ENCODE measurements at regions not wholly inside any gene's neighbourhood (a gene's known extent, or its start where the extent isn't known, plus 50 kb on each side); places are given as distances from the start of the nearest gene placed in this dataset.
A peak's percentile ranks its signal among the peaks of the same experiment; 100 is the strongest.

GRCh38 chr5:176711883-176712282, 64.6 kb downstream of the TSPAN17 start:
- Histone ChIP-seq H4K20me1 (ENCODE audit: low read depth) (no peaks in the 10 kb centered on the region), H3K27me3 (no peaks in the 10 kb centered on the region), H2AFZ (replicated peaks) (no peak overlapping the region), H3K4me2 (peak overlapping the region; percentile 22), H3K79me2 (ENCODE audit: low read depth) (no peaks in the 10 kb centered on the region), H3K4me1 (peaks cover 14% of the 10 kb centered on the region), H3K9ac (no peak overlapping the region), H3K27ac (no peak overlapping the region), H3F3A (ENCODE audit: low read depth) (peaks cover 11% of the 10 kb centered on the region), H3K36me3 (no peaks in the 10 kb centered on the region), H3K9me3 (ENCODE audit: low read depth) (no peaks in the 10 kb centered on the region), H3K4me3 (no peak overlapping the region)
- H3K4me3 Mint-ChIP-seq, result no peak overlapping the region
- H3K27ac Mint-ChIP-seq, result peak overlapping the region; percentile 76
- no peak for TF ChIP-seq EZH2 (IDR thresholded peaks at IDR 0.05)
- TF ChIP-seq EZH2phosphoT487 (IDR thresholded peaks at IDR 0.05), result no peak
- TF ChIP-seq CTCF (IDR thresholded peaks at IDR 0.05), result no peak
- H3K4me1 Mint-ChIP-seq, result peaks cover 10% of the 10 kb centered on the region
- no peaks in the 10 kb centered on the region for H3K36me3 Mint-ChIP-seq
- peaks cover 19% of the 10 kb centered on the region for H3K9me3 Mint-ChIP-seq
- peaks cover 12% of the 10 kb centered on the region for H3K27me3 Mint-ChIP-seq (ENCODE audit: insufficient read depth, low read depth)
- no peak for DNase-seq (ENCODE audit: low spot score)

GRCh38 chr5:176712546-176713304, 65.4 kb downstream of the TSPAN17 start:
- Mint-ChIP-seq H3K36me3 (no peaks in the 10 kb centered on the region), H3K9me3 (peaks cover 19% of the 10 kb centered on the region), H3K4me3 (no peak overlapping the region), H3K4me1 (peaks cover 10% of the 10 kb centered on the region), H3K27me3 (ENCODE audit: insufficient read depth, low read depth) (peaks cover 12% of the 10 kb centered on the region), H3K27ac (peak overlapping the region; percentile 76)
- no peak overlapping the region for H3K9ac ChIP-seq
- no peak for DNase-seq (ENCODE audit: low spot score)
- H3K4me1 ChIP-seq, result peaks cover 14% of the 10 kb centered on the region
- no peaks in the 10 kb centered on the region for H3K36me3 ChIP-seq
- no peaks in the 10 kb centered on the region for H3K79me2 ChIP-seq (ENCODE audit: low read depth)
- H3K4me2 ChIP-seq, result no peak overlapping the region
- H3K27me3 ChIP-seq, result no peaks in the 10 kb centered on the region
- TF ChIP-seq EZH2phosphoT487 (IDR thresholded peaks at IDR 0.05) (no peak), CTCF (IDR thresholded peaks at IDR 0.05) (no peak), EZH2 (IDR thresholded peaks at IDR 0.05) (no peak)
- no peak overlapping the region for H3K4me3 ChIP-seq
- no peaks in the 10 kb centered on the region for H4K20me1 ChIP-seq (ENCODE audit: low read depth)
- peaks cover 11% of the 10 kb centered on the region for H3F3A ChIP-seq (ENCODE audit: low read depth)
- H3K9me3 ChIP-seq (ENCODE audit: low read depth), result no peaks in the 10 kb centered on the region
- H3K27ac ChIP-seq, result no peak overlapping the region
- peak overlapping the region; percentile 79 for H2AFZ ChIP-seq (replicated peaks)

- Histone ChIP-seq H3K79me2 (ENCODE audit: low read depth) (no peaks in the 10 kb centered on the region), H3K4me2 (no peak overlapping the region), H2AFZ (replicated peaks) (no peak overlapping the region), H3K27ac (no peak overlapping the region), H3K27me3 (no peaks in the 10 kb centered on the region), H3K4me3 (no peak overlapping the region), H4K20me1 (ENCODE audit: low read depth) (no peaks in the 10 kb centered on the region), H3K4me1 (peaks cover 14% of the 10 kb centered on the region), H3K9ac (no peak overlapping the region), H3K9me3 (ENCODE audit: low read depth) (no peaks in the 10 kb centered on the region), H3K36me3 (no peaks in the 10 kb centered on the region), H3F3A (ENCODE audit: low read depth) (peaks cover 11% of the 10 kb centered on the region)
- no peaks in the 10 kb centered on the region for H3K36me3 Mint-ChIP-seq
- H3K27ac Mint-ChIP-seq, result no peak overlapping the region
- H3K27me3 Mint-ChIP-seq (ENCODE audit: insufficient read depth, low read depth), result peaks cover 12% of the 10 kb centered on the region
- peaks cover 10% of the 10 kb centered on the region for H3K4me1 Mint-ChIP-seq
- no peak for TF ChIP-seq EZH2 (IDR thresholded peaks at IDR 0.05)
- no peak for TF ChIP-seq EZH2phosphoT487 (IDR thresholded peaks at IDR 0.05)
- H3K9me3 Mint-ChIP-seq, result peaks cover 19% of the 10 kb centered on the region
- H3K4me3 Mint-ChIP-seq, result no peak overlapping the region
- no peak for DNase-seq (ENCODE audit: low spot score)
Observed at GRCh38 chr5:176713409-176713808, 66.1 kb downstream of the TSPAN17 start.

GRCh38 chr5:176714067-176714466, 66.8 kb downstream of the TSPAN17 start:
- DNase-seq (ENCODE audit: low spot score), result no peak
- no peak overlapping the region for H3K27ac ChIP-seq
- no peaks in the 10 kb centered on the region for H3K9me3 ChIP-seq (ENCODE audit: low read depth)
- H3K4me2 ChIP-seq, result no peak overlapping the region
- H3K27me3 ChIP-seq, result no peaks in the 10 kb centered on the region
- H3K36me3 ChIP-seq, result no peaks in the 10 kb centered on the region
- no peak overlapping the region for H2AFZ ChIP-seq (replicated peaks)
- H3K9ac ChIP-seq, result no peak overlapping the region
- no peak overlapping the region for H3K4me3 Mint-ChIP-seq
- H3F3A ChIP-seq (ENCODE audit: low read depth), result peaks cover 11% of the 10 kb centered on the region
- H3K27me3 Mint-ChIP-seq (ENCODE audit: insufficient read depth, low read depth), result peaks cover 12% of the 10 kb centered on the region
- no peak overlapping the region for H3K4me3 ChIP-seq
- peaks cover 14% of the 10 kb centered on the region for H3K4me1 ChIP-seq
- peak overlapping the region; percentile 42 for H3K27ac Mint-ChIP-seq
- H3K4me1 Mint-ChIP-seq, result peaks cover 11% of the 10 kb centered on the region
- TF ChIP-seq CTCF (IDR thresholded peaks at IDR 0.05) (no peak), EZH2 (IDR thresholded peaks at IDR 0.05) (no peak), EZH2phosphoT487 (IDR thresholded peaks at IDR 0.05) (no peak)
- H3K36me3 Mint-ChIP-seq, result no peaks in the 10 kb centered on the region
- peaks cover 19% of the 10 kb centered on the region for H3K9me3 Mint-ChIP-seq
- no peaks in the 10 kb centered on the region for H4K20me1 ChIP-seq (ENCODE audit: low read depth)
- no peaks in the 10 kb centered on the region for H3K79me2 ChIP-seq (ENCODE audit: low read depth)
